ENCODE measurements at regions not wholly inside any gene's neighbourhood (a gene's known extent, or its start where the extent isn't known, plus 50 kb on each side); places are given as distances from the start of the nearest gene placed in this dataset.

- DNase-seq = no peak
Observed at GRCh38 chr5:174380311-174380710, 334.8 kb downstream of the NSG2 start.

- no peak for DNase-seq
Observed at GRCh38 chr5:174381241-174381640, 335.7 kb downstream of the NSG2 start.

GRCh38 chr5:174383210-174384167 is 338.0 kb downstream of the NSG2 start:
- no peak for DNase-seq

- DNase-seq = no peak
Observed at GRCh38 chr5:174384509-174384947, 339.0 kb downstream of the NSG2 start.

- DNase-seq = no peak
Observed at GRCh38 chr5:174386306-174386705, 338.1 kb upstream of the MSX2 start.

- no peak for DNase-seq
Observed at GRCh38 chr5:174386846-174387245, 337.5 kb upstream of the MSX2 start.

GRCh38 chr5:174387448-174387847 is 336.9 kb upstream of the MSX2 start:
- no peak for DNase-seq

GRCh38 chr5:174392892-174393291 is 331.5 kb upstream of the MSX2 start:
- DNase-seq = no peak

GRCh38 chr5:174396541-174396940 is 327.8 kb upstream of the MSX2 start:
- DNase-seq = no peak

- DNase-seq = no peak
Observed at GRCh38 chr5:174397206-174397605, 327.2 kb upstream of the MSX2 start.

GRCh38 chr5:174398171-174398570 is 326.2 kb upstream of the MSX2 start:
- DNase-seq = no peak

GRCh38 chr5:174399411-174399810 is 325.0 kb upstream of the MSX2 start:
- DNase-seq = no peak

GRCh38 chr5:174400461-174400860 is 323.9 kb upstream of the MSX2 start:
- DNase-seq = no peak

GRCh38 chr5:174401793-174402192 is 322.6 kb upstream of the MSX2 start:
- no peak for DNase-seq

GRCh38 chr5:174402222-174402812 is 322.1 kb upstream of the MSX2 start:
- DNase-seq = no peak

GRCh38 chr5:174404848-174405247 is 319.5 kb upstream of the MSX2 start:
- DNase-seq = no peak

- no peak for DNase-seq
Observed at GRCh38 chr5:174409070-174409469, 315.3 kb upstream of the MSX2 start.

GRCh38 chr5:174409971-174410370 is 314.4 kb upstream of the MSX2 start:
- DNase-seq = no peak

GRCh38 chr5:174410716-174411478 is 313.5 kb upstream of the MSX2 start:
- DNase-seq = no peak

GRCh38 chr5:174411479-174411819 is 312.9 kb upstream of the MSX2 start:
- DNase-seq = no peak

- no peak for DNase-seq
Observed at GRCh38 chr5:174412374-174412773, 312.0 kb upstream of the MSX2 start.

GRCh38 chr5:174412941-174413340 is 311.4 kb upstream of the MSX2 start:
- DNase-seq = no peak

- DNase-seq = no peak
Observed at GRCh38 chr5:174413567-174414314, 310.6 kb upstream of the MSX2 start.

Data from activated CD8-positive, alpha-beta memory T cell treated with anti-CD3 and anti-CD28 coated beads, Interleukin-2, amount 50 U/mL, for 4 hours (primary cell).